Upper lobe of right lung (tissue), 1 donor: ENCODE measurements at regions not wholly inside any gene's neighbourhood (a gene's known extent, or its start where the extent isn't known, plus 50 kb on each side); places are given as distances from the start of the nearest gene placed in this dataset.

ENCODE experiments used
- ATAC-seq: fragments of 200-7000 bp; cut with Tn5 transposase; one replicate; pipeline ENCODE4 v1.9.1; 2020; ENCODE audit warnings: mild to moderate bottlenecking, moderate library complexity
- DNase-seq: peaks from one replicate; pipeline ENCODE4 v3.0.0-alpha.2; 2020
- H3K27ac ChIP-seq: fragments of 200-600 bp; one replicate; pipeline ENCODE4 v1.8.0; 2022
- H3K27me3 ChIP-seq: fragments of 200-600 bp; one replicate; pipeline ENCODE4 v1.8.0; 2022; ENCODE audit warnings: mild to moderate bottlenecking
- H3K36me3 ChIP-seq: fragments of 200-600 bp; one replicate; pipeline ENCODE4 v1.8.0; 2022
- H3K4me1 ChIP-seq: fragments of 200-600 bp; one replicate; pipeline ENCODE4 v1.8.0; 2022
- H3K4me3 ChIP-seq: fragments of 200-600 bp; one replicate; pipeline ENCODE4 v1.8.0; 2022; ENCODE audit warnings: mild to moderate bottlenecking
- H3K9me3 ChIP-seq: fragments of 200-600 bp; one replicate; pipeline ENCODE4 v1.8.0; 2022
- CTCF ChIP-seq: fragments of 200-600 bp; IDR thresholded peaks from one replicate; pipeline ENCODE4 v1.8.0; 2022; ENCODE audit warnings: antibody characterized with exemption
- intact Hi-C: fragments of 100-400 bp; cut with DNase I; formaldehyde crosslinking; loops from one replicate; pipeline ENCODE4 v1.11.0; 2022
- donor health status: DM: no; HTN: yes; CAD: no; lungs with severe emphysema.

- no peaks in the 10 kb centered on the region for H3K36me3 ChIP-seq
- TF ChIP-seq CTCF: no peak
- H3K4me3 ChIP-seq: no peak overlapping the region
- no peak for ATAC-seq
- no peaks in the 10 kb centered on the region for H3K4me1 ChIP-seq
- H3K27me3 ChIP-seq: no peaks in the 10 kb centered on the region
- no peak overlapping the region for H3K27ac ChIP-seq
- DNase-seq: no peak
- H3K9me3 ChIP-seq: no peaks in the 10 kb centered on the region
- intact Hi-C loops: no loop called here
Measured at GRCh38 chr6:14791526-14791925, 454.3 kb upstream of the JARID2 start.

- TF ChIP-seq CTCF: no peak
- intact Hi-C loops: no loop called here
Measured at GRCh38 chr6:14792118-14792955, 453.5 kb upstream of the JARID2 start.

GRCh38 chr6:14795451-14795850 is 450.4 kb upstream of the JARID2 start:
- H3K4me3 ChIP-seq: no peak overlapping the region
- no peak for DNase-seq
- no peak for TF ChIP-seq CTCF
- H3K27me3 ChIP-seq: no peaks in the 10 kb centered on the region
- no peaks in the 10 kb centered on the region for H3K4me1 ChIP-seq
- H3K36me3 ChIP-seq: no peaks in the 10 kb centered on the region
- no peak for ATAC-seq
- H3K27ac ChIP-seq: no peak overlapping the region
- intact Hi-C loops: no loop called here
- H3K9me3 ChIP-seq: no peaks in the 10 kb centered on the region

More at GRCh38 chr6:14792118-14792955, 453.5 kb upstream of the JARID2 start:
- H3K9me3 ChIP-seq: no peaks in the 10 kb centered on the region
- H3K4me3 ChIP-seq: no peak overlapping the region
- H3K36me3 ChIP-seq: no peaks in the 10 kb centered on the region
- no peak for ATAC-seq
- H3K27me3 ChIP-seq: no peaks in the 10 kb centered on the region
- H3K4me1 ChIP-seq: no peaks in the 10 kb centered on the region
- DNase-seq: no peak
- H3K27ac ChIP-seq: no peak overlapping the region

GRCh38 chr6:14796974-14797762 is 448.7 kb upstream of the JARID2 start:
- no peak overlapping the region for H3K27ac ChIP-seq
- H3K9me3 ChIP-seq: no peaks in the 10 kb centered on the region
- intact Hi-C loops: no loop called here
- no peak for ATAC-seq
- no peak for DNase-seq
- TF ChIP-seq CTCF: no peak
- H3K36me3 ChIP-seq: no peaks in the 10 kb centered on the region
- H3K27me3 ChIP-seq: no peaks in the 10 kb centered on the region
- no peaks in the 10 kb centered on the region for H3K4me1 ChIP-seq
- no peak overlapping the region for H3K4me3 ChIP-seq

- DNase-seq (no peak), ATAC-seq (no peak)
- no peak for TF ChIP-seq CTCF
- intact Hi-C loops: no loop called here
- Histone ChIP-seq H3K4me1 (no peaks in the 10 kb centered on the region), H3K27me3 (no peaks in the 10 kb centered on the region), H3K36me3 (no peaks in the 10 kb centered on the region), H3K9me3 (no peaks in the 10 kb centered on the region), H3K4me3 (no peak overlapping the region), H3K27ac (no peak overlapping the region)
Measured at GRCh38 chr6:14797875-14798593, 447.8 kb upstream of the JARID2 start.
